B cell (primary cell): ENCODE measurements at regions not wholly inside any gene's neighbourhood (a gene's known extent, or its start where the extent isn't known, plus 50 kb on each side); places are given as distances from the start of the nearest gene placed in this dataset.

Experiments used
- EZH2 ChIP-seq: IDR thresholded peaks from 2 replicates; pipeline ENCODE4 v1.6.1; 2012; ENCODE audit warnings: borderline replicate concordance, low read depth, mild to moderate bottlenecking, moderate library complexity, low read length; ENCODE audit not compliant: insufficient read depth, poor library complexity, severe bottlenecking
- TF ChIP-seq, protein P1 (sequence below): fragments of 200-600 bp; IDR thresholded peaks from one replicate; pipeline ENCODE4 v1.8.0; 2022; ENCODE audit warnings: antibody characterized with exemption, mild to moderate bottlenecking

DNA sequence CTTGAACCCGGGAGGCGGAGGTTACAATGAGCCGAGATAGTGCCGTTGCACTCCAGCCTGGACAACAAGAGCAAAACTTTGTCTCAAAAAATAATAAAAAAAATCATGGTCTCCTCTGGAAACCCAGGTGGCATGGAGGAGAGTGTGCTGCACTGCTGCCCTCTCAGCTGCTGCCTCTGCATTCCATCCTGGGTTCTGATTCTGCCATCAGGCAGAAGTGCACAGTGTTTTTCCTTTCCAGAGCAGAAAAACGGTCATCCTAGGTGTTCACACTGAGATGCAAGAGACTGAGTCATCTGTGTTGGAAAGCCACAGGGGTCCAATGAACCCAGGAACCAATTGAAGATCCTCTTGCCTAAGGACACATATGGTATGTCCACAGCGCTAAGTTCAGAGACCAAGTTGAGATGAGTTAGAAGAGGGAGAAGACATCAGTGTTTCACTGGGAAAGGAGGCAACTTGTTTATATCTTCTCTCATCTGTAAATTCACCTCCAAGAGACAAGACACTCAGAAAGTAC is 88.8 kb upstream of the DMRT1 start:
- TF ChIP-seq, protein P1, sequence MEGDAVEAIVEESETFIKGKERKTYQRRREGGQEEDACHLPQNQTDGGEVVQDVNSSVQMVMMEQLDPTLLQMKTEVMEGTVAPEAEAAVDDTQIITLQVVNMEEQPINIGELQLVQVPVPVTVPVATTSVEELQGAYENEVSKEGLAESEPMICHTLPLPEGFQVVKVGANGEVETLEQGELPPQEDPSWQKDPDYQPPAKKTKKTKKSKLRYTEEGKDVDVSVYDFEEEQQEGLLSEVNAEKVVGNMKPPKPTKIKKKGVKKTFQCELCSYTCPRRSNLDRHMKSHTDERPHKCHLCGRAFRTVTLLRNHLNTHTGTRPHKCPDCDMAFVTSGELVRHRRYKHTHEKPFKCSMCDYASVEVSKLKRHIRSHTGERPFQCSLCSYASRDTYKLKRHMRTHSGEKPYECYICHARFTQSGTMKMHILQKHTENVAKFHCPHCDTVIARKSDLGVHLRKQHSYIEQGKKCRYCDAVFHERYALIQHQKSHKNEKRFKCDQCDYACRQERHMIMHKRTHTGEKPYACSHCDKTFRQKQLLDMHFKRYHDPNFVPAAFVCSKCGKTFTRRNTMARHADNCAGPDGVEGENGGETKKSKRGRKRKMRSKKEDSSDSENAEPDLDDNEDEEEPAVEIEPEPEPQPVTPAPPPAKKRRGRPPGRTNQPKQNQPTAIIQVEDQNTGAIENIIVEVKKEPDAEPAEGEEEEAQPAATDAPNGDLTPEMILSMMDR: no peak
- TF ChIP-seq EZH2: no peak
